ENCODE measurements at regions not wholly inside any gene's neighbourhood (a gene's known extent, or its start where the extent isn't known, plus 50 kb on each side); places are given as distances from the start of the nearest gene placed in this dataset.

- no peak overlapping the region for H3K4me3 ChIP-seq (ENCODE audit: low read depth, low read length)
- ChIA-PET POLR2A (no interaction called here), CTCF (no interaction called here)
- H3K27me3 ChIP-seq (ENCODE audit: control insufficient read depth, insufficient read depth, low read length): no peaks in the 10 kb centered on the region
- H3K9me3 ChIP-seq (ENCODE audit: control insufficient read depth, insufficient read depth, low read length): peaks cover 89% of the 10 kb centered on the region
- TF ChIP-seq CTCF (IDR thresholded peaks at IDR 0.05; ENCODE audit: low read depth, low read length): no peak
- H3K27ac ChIP-seq (ENCODE audit: low read depth, low read length): no peak overlapping the region
- no peak for DNase-seq (ENCODE audit: low read depth, low spot score)
Observed at GRCh38 chr11:70580036-70580805, 181.9 kb downstream of the CTTN start.

GRCh38 chr11:70581991-70582885 is 183.9 kb downstream of the CTTN start:
- no peak overlapping the region for H3K27ac ChIP-seq (ENCODE audit: low read depth, low read length)
- no peak overlapping the region for H3K4me3 ChIP-seq (ENCODE audit: low read depth, low read length)
- peaks cover 89% of the 10 kb centered on the region for H3K9me3 ChIP-seq (ENCODE audit: control insufficient read depth, insufficient read depth, low read length)
- ChIA-PET POLR2A (no interaction called here), CTCF (no interaction called here)
- no peak for DNase-seq (ENCODE audit: low read depth, low spot score)
- no peaks in the 10 kb centered on the region for H3K27me3 ChIP-seq (ENCODE audit: control insufficient read depth, insufficient read depth, low read length)
- TF ChIP-seq CTCF (IDR thresholded peaks at IDR 0.05; ENCODE audit: low read depth, low read length): no peak

GRCh38 chr11:70582886-70583641 is 184.7 kb downstream of the CTTN start:
- CTCF ChIA-PET: no interaction called here
- no peak for TF ChIP-seq CTCF (IDR thresholded peaks at IDR 0.05; ENCODE audit: low read depth, low read length)
- peaks cover 81% of the 10 kb centered on the region for H3K9me3 ChIP-seq (ENCODE audit: control insufficient read depth, insufficient read depth, low read length)
- no peaks in the 10 kb centered on the region for H3K27me3 ChIP-seq (ENCODE audit: control insufficient read depth, insufficient read depth, low read length)
- no peak for DNase-seq (ENCODE audit: low read depth, low spot score)
- no peak overlapping the region for H3K27ac ChIP-seq (ENCODE audit: low read depth, low read length)
- POLR2A ChIA-PET: no interaction called here
- H3K4me3 ChIP-seq (ENCODE audit: low read depth, low read length): no peak overlapping the region

GRCh38 chr11:70583781-70584218 is 185.5 kb downstream of the CTTN start:
- ChIA-PET CTCF (no interaction called here), POLR2A (no interaction called here)
- DNase-seq (ENCODE audit: low read depth, low spot score): no peak
- no peak overlapping the region for H3K27ac ChIP-seq (ENCODE audit: low read depth, low read length)
- H3K4me3 ChIP-seq (ENCODE audit: low read depth, low read length): no peak overlapping the region
- H3K27me3 ChIP-seq (ENCODE audit: control insufficient read depth, insufficient read depth, low read length): no peaks in the 10 kb centered on the region
- TF ChIP-seq CTCF (IDR thresholded peaks at IDR 0.05; ENCODE audit: low read depth, low read length): no peak
- H3K9me3 ChIP-seq (ENCODE audit: control insufficient read depth, insufficient read depth, low read length): peaks cover 76% of the 10 kb centered on the region

Data from AG04450 (cell line).